Natural killer cell (primary cell): ENCODE measurements at regions not wholly inside any gene's neighbourhood (a gene's known extent, or its start where the extent isn't known, plus 50 kb on each side); places are given as distances from the start of the nearest gene placed in this dataset.
"Not testable (repeated sequence)": the region's sequence is repeated elsewhere in the genome, so short reads cannot be mapped to it uniquely, and the experiment has no call there.

Experiments
- ATAC-seq, 3 donors: fragments of 150-1000 bp in 2 of 3; fragments of 200-7000 bp in 1 of 3; cut with Tn5 transposase; 1 replicate in 1 of 3; 2 replicates in 2 of 3; pipeline ENCODE4 v1.10.0; 2021; ENCODE audit warnings: mild to moderate bottlenecking in 2 of 3, moderate library complexity in 2 of 3
- DNase-seq, 2 donors: peaks; one replicate each; pipeline versions ENCODE4 v3.0.0 to v3.0.0-alpha.2; 2013 to 2021; ENCODE audit warnings: mixed read lengths in 1 of 2
- H3K27ac ChIP-seq: one replicate; pipeline ENCODE4 v1.5.1; 2013; ENCODE audit warnings: mild to moderate bottlenecking, low read length
- H3K27me3 ChIP-seq: one replicate; pipeline ENCODE4 v1.6.1; 2013; ENCODE audit warnings: low read length; ENCODE audit not compliant: control insufficient read depth, insufficient read depth
- H3K36me3 ChIP-seq: one replicate; pipeline ENCODE4 v1.6.1; 2013; ENCODE audit warnings: low read length; ENCODE audit not compliant: control insufficient read depth, insufficient read depth
- H3K4me1 ChIP-seq: one replicate; pipeline ENCODE4 v1.6.1; 2013; ENCODE audit warnings: low read length; ENCODE audit not compliant: control insufficient read depth, insufficient read depth
- H3K4me3 ChIP-seq: one replicate; pipeline ENCODE4 v1.5.1; 2013; ENCODE audit warnings: low read length
- H3K9me3 ChIP-seq: one replicate; pipeline ENCODE4 v1.6.1; 2013; ENCODE audit warnings: low read length; ENCODE audit not compliant: control insufficient read depth, insufficient read depth
- H3K27ac Mint-ChIP-seq, 2 donors: one replicate each; pipeline ENCODE4 v1.8.0; 2022; ENCODE audit warnings: mild to moderate bottlenecking in 2 of 2, mixed read lengths in 2 of 2, moderate library complexity in 1 of 2
- H3K27me3 Mint-ChIP-seq, 2 donors: one replicate each; pipeline ENCODE4 v1.8.0; 2022; ENCODE audit warnings: low read depth in 2 of 2, mixed read lengths in 2 of 2
- H3K36me3 Mint-ChIP-seq: one replicate; pipeline ENCODE4 v1.8.0; 2022; ENCODE audit warnings: mixed read lengths
- H3K4me1 Mint-ChIP-seq, 2 donors: one replicate each; pipeline ENCODE4 v1.8.0; 2022; ENCODE audit warnings: mixed read lengths in 2 of 2
- H3K4me3 Mint-ChIP-seq: one replicate; pipeline ENCODE4 v1.8.0; 2022; ENCODE audit warnings: mild to moderate bottlenecking, moderate library complexity, mixed read lengths
- H3K9me3 Mint-ChIP-seq, 2 donors: one replicate each; pipeline ENCODE4 v1.8.0; 2022; ENCODE audit warnings: mixed read lengths in 2 of 2
- CTCF ChIP-seq: fragments of 200-600 bp; IDR thresholded peaks from one replicate; pipeline ENCODE4 v1.8.0; 2022; ENCODE audit warnings: antibody characterized with exemption
- WGBS: methylation state at CpG from one replicate; pipeline ENCODE4 v1.1.7; 2013; ENCODE audit warnings: missing lambda C conversion rate; ENCODE audit not compliant: insufficient coverage; 5-methylcytosine and 5-hydroxymethylcytosine counted together
- intact Hi-C: fragments of 100-400 bp; cut with micrococcal nuclease; formaldehyde crosslinking; loops from one replicate; pipeline ENCODE4 v1.14.2; 2022

DNA sequence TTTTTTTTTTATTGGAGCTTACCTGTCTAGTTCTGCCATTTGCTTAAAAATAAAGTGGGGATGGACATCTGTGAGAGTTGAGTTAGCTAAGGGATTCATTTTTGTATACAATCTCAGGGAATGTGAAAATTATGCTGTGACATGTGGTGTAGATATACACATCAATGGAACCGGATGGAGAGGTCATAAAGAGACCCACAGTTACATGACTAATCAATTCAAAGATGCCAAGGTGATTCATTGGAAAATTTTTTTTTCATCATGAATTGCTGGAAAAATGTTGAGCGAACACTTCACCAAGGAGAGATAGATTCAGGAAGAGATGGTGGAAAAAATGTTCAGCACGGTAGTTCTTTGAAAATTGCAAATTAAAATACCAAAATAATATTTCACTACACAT lies 605.4 kb upstream of the KIF2B start:
- Histone ChIP-seq H3K4me3 (no peak overlapping the region), H3K27ac (no peak overlapping the region), H3K27me3 (no peaks in the 10 kb centered on the region), H3K4me1 (no peaks in the 10 kb centered on the region), H3K36me3 (no peaks in the 10 kb centered on the region), H3K9me3 (peaks cover 7% of the 10 kb centered on the region)
- ATAC-seq (no peak), DNase-seq (no peak)
- H3K4me1 Mint-ChIP-seq: no peaks in the 10 kb centered on the region
- no peaks in the 10 kb centered on the region for H3K27me3 Mint-ChIP-seq
- no peak overlapping the region for H3K27ac Mint-ChIP-seq
- TF ChIP-seq CTCF: no peak
- WGBS: 100% methylated on average over 1 of the region's 3 CpGs
- intact Hi-C loops: no loop called here
- peaks cover 16 to 34% of the 10 kb centered on the region in 2 donors for H3K9me3 Mint-ChIP-seq
- no peak overlapping the region for H3K4me3 Mint-ChIP-seq
- peaks cover 10% of the 10 kb centered on the region for H3K36me3 Mint-ChIP-seq

DNA sequence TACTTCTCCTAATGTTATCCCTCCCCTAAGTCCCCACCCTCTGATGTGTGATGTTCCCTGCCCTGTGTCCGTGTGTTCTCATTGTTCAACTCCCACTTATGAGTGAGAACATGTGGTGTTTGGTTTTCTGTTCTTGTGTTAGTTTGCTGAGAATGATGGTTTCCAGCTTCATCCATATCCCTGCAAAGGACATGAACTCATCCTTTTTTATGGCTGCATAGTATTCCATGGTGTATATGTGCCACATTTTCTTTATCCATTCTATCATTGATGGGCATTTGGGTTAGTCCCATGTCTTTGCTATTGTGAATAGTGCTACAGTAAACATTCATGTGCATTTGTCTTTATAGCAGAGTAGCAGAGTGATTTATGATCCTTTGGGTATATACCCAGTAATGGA lies 613.8 kb upstream of the KIF2B start:
- H3K27ac Mint-ChIP-seq, H3K4me1 ChIP-seq, H3K9me3 ChIP-seq, ATAC-seq, H3K4me1 Mint-ChIP-seq, H3K36me3 Mint-ChIP-seq, H3K36me3 ChIP-seq, H3K27me3 ChIP-seq, H3K27ac ChIP-seq, H3K27me3 Mint-ChIP-seq, H3K4me3 Mint-ChIP-seq, H3K4me3 ChIP-seq, intact Hi-C loops, DNase-seq: not testable (repeated sequence)
- no CpG with 5 or more reads among the region's 1 CpG for WGBS
- peaks cover 16 to 23% of the 10 kb centered on the region in 2 donors for H3K9me3 Mint-ChIP-seq

DNA sequence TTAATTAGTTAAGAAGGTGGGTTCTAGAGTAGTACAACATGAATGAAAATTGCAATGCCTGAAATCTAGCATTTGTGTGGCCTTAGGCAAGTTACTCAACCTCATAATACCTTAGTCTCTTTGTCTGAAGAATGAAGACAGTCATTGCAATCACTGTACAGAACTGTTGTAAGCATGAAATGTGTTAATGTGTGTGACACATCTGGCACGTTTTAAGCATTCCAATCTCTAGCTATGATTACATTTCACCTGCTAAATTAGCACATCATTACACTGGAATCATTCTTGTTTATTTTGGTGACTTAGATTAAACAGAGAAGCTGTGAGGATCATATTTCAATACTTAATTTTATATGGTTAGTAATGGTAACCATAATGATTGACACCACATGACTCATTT lies 629.7 kb upstream of the KIF2B start:
- WGBS: no CpG with 5 or more reads among the region's 1 CpG
- no peaks in the 10 kb centered on the region for H3K36me3 Mint-ChIP-seq
- no peaks in the 10 kb centered on the region for H3K27me3 ChIP-seq

GRCh38 chr17:53191878-53192277 lies 630.8 kb upstream of the KIF2B start:
- no peaks in the 10 kb centered on the region for H3K4me1 Mint-ChIP-seq
- H3K27me3 Mint-ChIP-seq: no peaks in the 10 kb centered on the region
- H3K36me3 ChIP-seq: no peaks in the 10 kb centered on the region
- ATAC-seq (no peak), DNase-seq (no peak)
- no peaks in the 10 kb centered on the region for H3K27me3 ChIP-seq
- H3K9me3 ChIP-seq: no peaks in the 10 kb centered on the region
- no peak overlapping the region for H3K27ac Mint-ChIP-seq
- no peak overlapping the region for H3K27ac ChIP-seq
- no peak overlapping the region for H3K4me3 ChIP-seq
- intact Hi-C loops: no loop called here
- no peak for TF ChIP-seq CTCF
- H3K4me3 Mint-ChIP-seq: no peak overlapping the region
- no peaks in the 10 kb centered on the region for H3K36me3 Mint-ChIP-seq
- H3K9me3 Mint-ChIP-seq: peaks cover 4 to 6% of the 10 kb centered on the region in 2 donors
- no peaks in the 10 kb centered on the region for H3K4me1 ChIP-seq

More for the DNA sequence above, 629.7 kb upstream of the KIF2B start:
- no peak overlapping the region for H3K4me3 Mint-ChIP-seq
- intact Hi-C loops: no loop called here
- Histone ChIP-seq H3K4me1 (no peaks in the 10 kb centered on the region), H3K27ac (no peak overlapping the region), H3K9me3 (no peaks in the 10 kb centered on the region), H3K4me3 (no peak overlapping the region), H3K36me3 (no peaks in the 10 kb centered on the region)
- no peak overlapping the region for H3K27ac Mint-ChIP-seq
- no peak for TF ChIP-seq CTCF
- H3K4me1 Mint-ChIP-seq: no peaks in the 10 kb centered on the region
- DNase-seq: no peak
- H3K27me3 Mint-ChIP-seq: no peaks in the 10 kb centered on the region
- peaks cover 2 to 8% of the 10 kb centered on the region in 2 donors for H3K9me3 Mint-ChIP-seq
- ATAC-seq: no peak
